A673 (cell line): ENCODE measurements at regions not wholly inside any gene's neighbourhood (a gene's known extent, or its start where the extent isn't known, plus 50 kb on each side); places are given as distances from the start of the nearest gene placed in this dataset.

Experiments used
- BruUV-seq: library from RNA; stranded (reverse); fragments of 400-500 nt; replicated peaks from 2 replicates; lab custom pipeline; 2021; lab: Mats Ljungman, UMichigan
- CTCF ChIA-PET: fragments of 300-600 bp; sonication (Branson Sonifier 250); formaldehyde crosslinking; loops from one replicate; lab custom pipeline; 2022; ENCODE audit warnings: antibody characterized with exemption; lab: Charles Lee
- POLR2A ChIA-PET: fragments of 300-600 bp; sonication (Branson Sonifier 250); formaldehyde crosslinking; loops from one replicate; lab custom pipeline; 2022; ENCODE audit warnings: antibody characterized with exemption; ENCODE audit not compliant: low non-redundant PET; lab: Charles Lee
- DNase-seq: peaks from one replicate; pipeline ENCODE4 v3.0.0-alpha.2; 2015; ENCODE audit warnings: low spot score
- H3K27ac ChIP-seq: fragments of 200-600 bp; sonication (generic); 2 replicates; pipeline ENCODE4 v1.5.1; 2016; ENCODE audit warnings: mixed run types, low read depth, mild to moderate bottlenecking, mixed read lengths, antibody characterized with exemption, low read length; ENCODE audit not compliant: poor library complexity, severe bottlenecking
- H3K27me3 ChIP-seq: fragments of 200-600 bp; sonication (generic); replicated peaks from 2 replicates; pipeline ENCODE4 v1.6.1; 2017; ENCODE audit warnings: mixed run types, low read depth, mild to moderate bottlenecking, mixed read lengths, antibody characterized with exemption, low read length; ENCODE audit not compliant: insufficient read depth, poor library complexity
- H3K36me3 ChIP-seq: fragments of 200-600 bp; sonication (generic); 2 replicates; pipeline ENCODE4 v1.6.1; 2016; ENCODE audit warnings: mixed run types, mild to moderate bottlenecking, mixed read lengths, antibody characterized with exemption, low read length; ENCODE audit not compliant: insufficient read depth, poor library complexity, severe bottlenecking
- H3K4me1 ChIP-seq: fragments of 200-600 bp; sonication (generic); 2 replicates; pipeline ENCODE4 v1.6.1; 2017; ENCODE audit warnings: mixed run types, mild to moderate bottlenecking, mixed read lengths, antibody characterized with exemption, low read length; ENCODE audit not compliant: insufficient read depth, poor library complexity, severe bottlenecking
- H3K4me3 ChIP-seq: fragments of 200-600 bp; sonication (generic); 2 replicates; pipeline ENCODE4 v1.5.1; 2016; ENCODE audit warnings: low read depth, mixed run types, mild to moderate bottlenecking, mixed read lengths, low read length; ENCODE audit not compliant: poor library complexity, severe bottlenecking
- H3K9me3 ChIP-seq: fragments of 200-600 bp; sonication (generic); 2 replicates; pipeline ENCODE4 v1.6.1; 2016; ENCODE audit warnings: mixed run types, low read depth, mild to moderate bottlenecking, mixed read lengths, antibody characterized with exemption, low read length; ENCODE audit not compliant: poor library complexity, severe bottlenecking
- CTCF ChIP-seq: fragments of 300-800, 200-600 bp; sonication (generic); conservative IDR thresholded peaks from 2 replicates; pipeline ENCODE4 v1.5.1; 2017; ENCODE audit warnings: low read depth, mild to moderate bottlenecking, antibody characterized with exemption, low read length, moderate library complexity, mixed read lengths
- EZH2 ChIP-seq: fragments of 200-600 bp; sonication (generic); IDR thresholded peaks from 2 replicates; pipeline ENCODE4 v1.6.1; 2017; ENCODE audit warnings: borderline replicate concordance, low read depth, mild to moderate bottlenecking, mixed read lengths, antibody characterized with exemption, low read length; ENCODE audit not compliant: poor library complexity, severe bottlenecking
- intact Hi-C: fragments of 100-400 bp; cut with micrococcal nuclease; formaldehyde crosslinking; loops from one replicate; pipeline ENCODE4 v1.10.0; 2022; ENCODE audit not compliant: unreplicated experiment

GRCh38 chr2:66903183-66903582 is 468.3 kb downstream of the MEIS1 start:
- Histone ChIP-seq H3K4me3 (no peak overlapping the region), H3K36me3 (no peaks in the 10 kb centered on the region), H3K27me3 (no peaks in the 10 kb centered on the region), H3K27ac (no peak overlapping the region), H3K4me1 (no peaks in the 10 kb centered on the region), H3K9me3 (no peaks in the 10 kb centered on the region)
- BruUV-seq, result no TSS peak
- intact Hi-C loops, result no loop called here
- ChIA-PET CTCF (no interaction called here), POLR2A (no interaction called here)
- no peak for DNase-seq
- TF ChIP-seq EZH2, result no peak
- TF ChIP-seq CTCF, result no peak

GRCh38 chr2:66903745-66904465 is 469.0 kb downstream of the MEIS1 start:
- H3K36me3 ChIP-seq, result no peaks in the 10 kb centered on the region
- POLR2A ChIA-PET, result no interaction called here
- no peaks in the 10 kb centered on the region for H3K9me3 ChIP-seq
- intact Hi-C loops, result no loop called here
- no peaks in the 10 kb centered on the region for H3K4me1 ChIP-seq
- H3K27ac ChIP-seq, result no peak overlapping the region
- no peak for TF ChIP-seq EZH2
- no peak for TF ChIP-seq CTCF
- no peak overlapping the region for H3K4me3 ChIP-seq
- CTCF ChIA-PET, result no interaction called here
- no peaks in the 10 kb centered on the region for H3K27me3 ChIP-seq
- DNase-seq, result no peak
- no TSS peak for BruUV-seq

- H3K9me3 ChIP-seq, result no peaks in the 10 kb centered on the region
- H3K27me3 ChIP-seq, result no peaks in the 10 kb centered on the region
- DNase-seq, result no peak
- no peak for TF ChIP-seq EZH2
- no peak for TF ChIP-seq CTCF
- no TSS peak for BruUV-seq
- no peaks in the 10 kb centered on the region for H3K4me1 ChIP-seq
- ChIA-PET CTCF (no interaction called here), POLR2A (no interaction called here)
- intact Hi-C loops, result no loop called here
- H3K27ac ChIP-seq, result no peak overlapping the region
- H3K4me3 ChIP-seq, result no peak overlapping the region
- H3K36me3 ChIP-seq, result no peaks in the 10 kb centered on the region
These were observed 480.3 kb downstream of the MEIS1 start for GRCh38 chr2:66915237-66915636.
